MCF 10A (cell line): ENCODE measurements at regions not wholly inside any gene's neighbourhood (a gene's known extent, or its start where the extent isn't known, plus 50 kb on each side); places are given as distances from the start of the nearest gene placed in this dataset.

Experiments
- BruUV-seq: library from RNA; stranded (reverse); fragments of 400-500 nt; replicated peaks from 2 replicates; lab custom pipeline; 2021; lab: Mats Ljungman, UMichigan
- CTCF ChIA-PET: fragments of 300-600 bp; sonication (Branson Sonifier 250); formaldehyde crosslinking; extraction: SDS; loops from one replicate; lab custom pipeline; 2021; ENCODE audit warnings: antibody characterized with exemption, inconsistent platforms; lab: Yijun Ruan, JAX
- POLR2A ChIA-PET: fragments of 300-600, 350-650 bp; sonication (Branson Sonifier 250); formaldehyde crosslinking; extraction: SDS; loops from one replicate; lab custom pipeline; 2020; ENCODE audit warnings: antibody characterized with exemption, inconsistent platforms; lab: Yijun Ruan, JAX
- DNase-seq: peaks from one replicate; pipeline ENCODE4 v3.0.0-alpha.2; 2018; ENCODE audit not compliant: unreplicated experiment
- H3K27ac Mint-ChIP-seq: one replicate; pipeline ENCODE4 v1.8.0; 2022; ENCODE audit warnings: mild to moderate bottlenecking, low read depth, mixed read lengths; ENCODE audit not compliant: unreplicated experiment
- H3K27me3 Mint-ChIP-seq: one replicate; pipeline ENCODE4 v1.8.0; 2022; ENCODE audit warnings: mixed read lengths; ENCODE audit not compliant: insufficient read depth, unreplicated experiment
- H3K36me3 Mint-ChIP-seq: one replicate; pipeline ENCODE4 v1.8.0; 2022; ENCODE audit warnings: mild to moderate bottlenecking, moderate library complexity, mixed read lengths; ENCODE audit not compliant: insufficient read depth, unreplicated experiment
- H3K4me1 Mint-ChIP-seq: one replicate; pipeline ENCODE4 v1.8.0; 2022; ENCODE audit warnings: mixed read lengths; ENCODE audit not compliant: insufficient read depth, unreplicated experiment
- H3K4me3 Mint-ChIP-seq: one replicate; pipeline ENCODE4 v1.8.0; 2022; ENCODE audit warnings: mild to moderate bottlenecking, moderate library complexity, mixed read lengths; ENCODE audit not compliant: unreplicated experiment
- H3K9me3 Mint-ChIP-seq: one replicate; pipeline ENCODE4 v1.8.0; 2022; ENCODE audit warnings: mixed read lengths; ENCODE audit not compliant: unreplicated experiment
- CTCF ChIP-seq: fragments of 200-600 bp; IDR thresholded peaks from one replicate; pipeline ENCODE4 v1.8.0; 2022; ENCODE audit warnings: antibody characterized with exemption, mild to moderate bottlenecking; ENCODE audit not compliant: unreplicated experiment
- intact Hi-C: fragments of 100-400 bp; cut with micrococcal nuclease; formaldehyde crosslinking; loops from 2 replicates; pipeline ENCODE4 v1.14.1; 2022

- Mint-ChIP-seq H3K4me3 (no peak overlapping the region), H3K4me1 (peaks cover 9% of the 10 kb centered on the region), H3K36me3 (no peaks in the 10 kb centered on the region), H3K27me3 (no peaks in the 10 kb centered on the region), H3K27ac (no peak overlapping the region), H3K9me3 (no peaks in the 10 kb centered on the region)
- no peak for DNase-seq
- no peak for TF ChIP-seq CTCF
- intact Hi-C loops = no loop called here
- ChIA-PET POLR2A (no interaction called here), CTCF (interaction anchor here (0.6 kb wide), 1 partner anchor 1608 kb away, joined by 3 read pairs; no protein-coding TSS in a partner anchor)
- BruUV-seq = no TSS peak
Observed at GRCh38 chr4:186445040-186445439, 110.3 kb downstream of the MTNR1A start.

- intact Hi-C loops = no loop called here
- BruUV-seq = no TSS peak
- POLR2A ChIA-PET = interaction anchor here (0.7 kb wide), 1 partner anchor 1547 kb away, joined by 3 read pairs; no protein-coding TSS in a partner anchor
Observed at GRCh38 chr4:186441502-186441901, 113.9 kb downstream of the MTNR1A start.

DNA sequence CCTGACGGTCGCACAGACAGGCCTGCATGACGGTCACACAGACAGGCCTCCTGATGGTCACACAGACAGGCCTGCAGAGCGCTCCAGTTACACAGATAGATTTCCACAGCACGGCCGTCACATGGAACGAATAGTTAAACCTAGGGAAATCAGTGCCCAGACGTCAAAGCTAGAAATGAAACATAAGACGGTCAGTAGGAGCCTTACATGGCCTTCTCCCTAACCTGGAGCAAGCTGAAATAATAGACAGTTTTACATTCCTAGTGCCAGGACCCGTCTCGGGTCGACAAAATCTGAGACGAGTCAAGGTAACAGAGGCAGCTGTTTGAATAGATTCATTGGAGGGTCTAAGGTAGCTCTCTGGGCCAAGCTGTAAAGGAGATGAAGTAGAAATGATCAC, 126.9 kb downstream of the MTNR1A start:
- DNase-seq = no peak
- TF ChIP-seq CTCF = no peak
- Mint-ChIP-seq H3K36me3 (no peaks in the 10 kb centered on the region), H3K27me3 (no peaks in the 10 kb centered on the region), H3K27ac (no peak overlapping the region), H3K4me3 (no peak overlapping the region), H3K9me3 (no peaks in the 10 kb centered on the region), H3K4me1 (no peaks in the 10 kb centered on the region)
- intact Hi-C loops = no loop called here
- CTCF ChIA-PET = no interaction called here
- BruUV-seq = no TSS peak
- POLR2A ChIA-PET = no interaction called here

More at GRCh38 chr4:186441502-186441901, 113.9 kb downstream of the MTNR1A start:
- H3K36me3 Mint-ChIP-seq = no peaks in the 10 kb centered on the region
- peaks cover 20% of the 10 kb centered on the region for H3K9me3 Mint-ChIP-seq
- no peak overlapping the region for H3K4me3 Mint-ChIP-seq
- H3K27me3 Mint-ChIP-seq = no peaks in the 10 kb centered on the region
- CTCF ChIA-PET = interaction anchor here (0.7 kb wide), 1 partner anchor 1477 kb away, joined by 3 read pairs; no protein-coding TSS in a partner anchor
- DNase-seq = no peak
- no peak for TF ChIP-seq CTCF
- peaks cover 9% of the 10 kb centered on the region for H3K4me1 Mint-ChIP-seq
- no peak overlapping the region for H3K27ac Mint-ChIP-seq

DNA sequence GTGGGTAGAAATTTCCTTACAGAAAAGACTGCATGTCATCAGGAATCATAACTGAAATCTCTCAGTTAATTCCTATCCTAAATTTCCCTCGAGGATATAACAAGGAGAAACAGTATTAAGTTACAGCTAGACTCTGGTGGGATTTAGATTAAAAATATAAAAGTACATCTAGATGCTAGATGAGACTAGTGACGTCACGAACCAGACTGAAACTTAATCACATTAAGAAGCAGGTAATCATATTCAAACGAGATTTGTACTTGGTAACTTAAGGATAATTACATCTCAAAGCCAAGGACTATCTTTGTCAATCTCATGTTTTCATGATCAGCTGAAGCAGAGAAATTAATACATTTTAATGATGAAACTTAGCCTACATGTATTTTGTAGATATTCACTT, 130.6 kb downstream of the MTNR1A start:
- peaks cover 7% of the 10 kb centered on the region for H3K27me3 Mint-ChIP-seq
- no peak overlapping the region for H3K4me3 Mint-ChIP-seq
- no peaks in the 10 kb centered on the region for H3K9me3 Mint-ChIP-seq
- intact Hi-C loops = no loop called here
- H3K27ac Mint-ChIP-seq = no peak overlapping the region
- H3K4me1 Mint-ChIP-seq = no peaks in the 10 kb centered on the region
- CTCF ChIA-PET = no interaction called here
- POLR2A ChIA-PET = interaction anchor here (0.7 to 0.9 kb wide), 2 partner anchors 13 to 144 kb away, joined by 3 read pairs; no protein-coding TSS in a partner anchor
- no peak for TF ChIP-seq CTCF
- DNase-seq = no peak
- no TSS peak for BruUV-seq
- no peaks in the 10 kb centered on the region for H3K36me3 Mint-ChIP-seq
